Liver (tissue), 8 donors: ENCODE measurements at regions not wholly inside any gene's neighbourhood (a gene's known extent, or its start where the extent isn't known, plus 50 kb on each side); places are given as distances from the start of the nearest gene placed in this dataset.

Experiments
- DNase-seq: peaks from one replicate; pipeline ENCODE4 v3.0.0-alpha.2; 2017; ENCODE audit warnings: low spot score
- H3K27ac ChIP-seq, 2 donors: one replicate each; pipeline ENCODE4 v1.7.0; 2013; ENCODE audit warnings: inconsistent platforms in 2 of 2, low read length in 2 of 2, control low read depth in 1 of 2, low read depth in 1 of 2, mild to moderate bottlenecking in 1 of 2
- H3K27me3 ChIP-seq, 4 donors: one replicate each; pipeline versions ENCODE4 v1.6.1 to v1.7.0; 2013; ENCODE audit warnings: low read length in 3 of 4, inconsistent platforms in 1 of 4, mild to moderate bottlenecking in 1 of 4, moderate library complexity in 1 of 4; ENCODE audit not compliant: control insufficient read depth in 4 of 4, insufficient read depth in 4 of 4
- H3K36me3 ChIP-seq, 4 donors: one replicate each; pipeline versions ENCODE4 v1.6.1 to v1.7.0; 2013; ENCODE audit warnings: low read length in 3 of 4, mild to moderate bottlenecking in 3 of 4, low read depth in 1 of 4, moderate library complexity in 1 of 4; ENCODE audit not compliant: control insufficient read depth in 4 of 4, insufficient read depth in 3 of 4
- H3K4me1 ChIP-seq, 4 donors: one replicate each; pipeline versions ENCODE4 v1.6.1 to v1.7.0; 2013; ENCODE audit warnings: low read length in 3 of 4, mild to moderate bottlenecking in 3 of 4, moderate library complexity in 1 of 4; ENCODE audit not compliant: control insufficient read depth in 4 of 4, insufficient read depth in 4 of 4
- H3K4me3 ChIP-seq, 3 donors: one replicate each; pipeline versions ENCODE4 v1.6.1 to v1.7.0; 2013; ENCODE audit warnings: low read length in 3 of 3, control low read depth in 1 of 3, low read depth in 1 of 3, mild to moderate bottlenecking in 1 of 3
- H3K9ac ChIP-seq, 2 donors: one replicate each; pipeline ENCODE4 v1.7.0; 2013; ENCODE audit warnings: low read length in 2 of 2, mild to moderate bottlenecking in 2 of 2, moderate library complexity in 2 of 2, control low read depth in 1 of 2, low read depth in 1 of 2
- H3K9me3 ChIP-seq, 4 donors: one replicate each; pipeline versions ENCODE4 v1.6.1 to v1.7.0; 2013; ENCODE audit warnings: low read length in 3 of 4; ENCODE audit not compliant: control insufficient read depth in 4 of 4
- EGR1 ChIP-seq, 2 donors: IDR thresholded peaks; 2 replicates each; pipeline ENCODE4 v1.6.1; 2016 to 2018; ENCODE audit warnings: antibody characterized with exemption in 2 of 2, low read depth in 2 of 2
- FOXA1 ChIP-seq: IDR thresholded peaks from 2 replicates; pipeline ENCODE4 v1.6.1; 2016; ENCODE audit warnings: antibody characterized with exemption
- FOXA2 ChIP-seq: IDR thresholded peaks from 2 replicates; pipeline ENCODE4 v1.6.1; 2016; ENCODE audit warnings: antibody characterized with exemption
- HNF4A ChIP-seq, 2 donors: conservative IDR thresholded peaks; 2 replicates each; pipeline ENCODE4 v1.6.1; 2016; ENCODE audit warnings: antibody characterized with exemption in 2 of 2, mild to moderate bottlenecking in 2 of 2
- JUND ChIP-seq, 2 donors: IDR thresholded peaks; 2 replicates each; pipeline ENCODE4 v1.6.1; 2016; ENCODE audit warnings: antibody characterized with exemption in 2 of 2
- NR2F2 ChIP-seq: IDR thresholded peaks from 2 replicates; pipeline ENCODE4 v1.6.1; 2016; ENCODE audit warnings: antibody characterized with exemption
- RAD21 ChIP-seq, 2 donors: IDR thresholded peaks; 2 replicates each; pipeline ENCODE4 v1.6.1; 2016; ENCODE audit warnings: antibody characterized with exemption in 2 of 2, mild to moderate bottlenecking in 2 of 2
- RXRA ChIP-seq, 2 donors: IDR thresholded peaks; 2 replicates each; pipeline ENCODE4 v1.6.1; 2017 to 2018; ENCODE audit warnings: antibody characterized with exemption in 2 of 2, mild to moderate bottlenecking in 1 of 2
- SP1 ChIP-seq: IDR thresholded peaks from 2 replicates; pipeline ENCODE4 v1.6.1; 2018; ENCODE audit warnings: antibody characterized with exemption, mild to moderate bottlenecking
- TAF1 ChIP-seq: conservative IDR thresholded peaks from 2 replicates; pipeline ENCODE4 v1.6.1; 2016; ENCODE audit warnings: antibody characterized with exemption, mild to moderate bottlenecking
- WGBS: extraction: QIAGEN DNeasy Blood & Tissue Kit; methylation state at CpG from one replicate; pipeline ENCODE4 v1.1.7; 2013; 5-methylcytosine and 5-hydroxymethylcytosine counted together
- TF ChIP-seq, protein P1 (sequence below): IDR thresholded peaks from 2 replicates; pipeline ENCODE4 v1.6.1; 2016; ENCODE audit warnings: antibody characterized with exemption
- TF ChIP-seq, protein P2 (sequence below): IDR thresholded peaks from 2 replicates; pipeline ENCODE4 v1.6.1; 2016; ENCODE audit warnings: antibody characterized with exemption, mild to moderate bottlenecking
- TF ChIP-seq, protein P3 (sequence below): fragments of 150-350 bp; IDR thresholded peaks from 2 replicates; pipeline ENCODE4 v1.5.1; 2017; ENCODE audit warnings: improper control_type of control experiment, low read depth, low read length; ENCODE audit not compliant: missing input control
- TF ChIP-seq, protein P4 (sequence below): IDR thresholded peaks from 2 replicates; pipeline ENCODE4 v1.6.1; 2016; ENCODE audit warnings: antibody characterized with exemption
- TF ChIP-seq, protein P5 (sequence below): IDR thresholded peaks from 2 replicates; pipeline ENCODE4 v1.6.1; 2016; ENCODE audit warnings: antibody characterized with exemption
- donor health status: healthy.
- donor health status: healthy.
- donor health status: healthy.
- donor health status: healthy.
- donor health status: healthy.

DNA sequence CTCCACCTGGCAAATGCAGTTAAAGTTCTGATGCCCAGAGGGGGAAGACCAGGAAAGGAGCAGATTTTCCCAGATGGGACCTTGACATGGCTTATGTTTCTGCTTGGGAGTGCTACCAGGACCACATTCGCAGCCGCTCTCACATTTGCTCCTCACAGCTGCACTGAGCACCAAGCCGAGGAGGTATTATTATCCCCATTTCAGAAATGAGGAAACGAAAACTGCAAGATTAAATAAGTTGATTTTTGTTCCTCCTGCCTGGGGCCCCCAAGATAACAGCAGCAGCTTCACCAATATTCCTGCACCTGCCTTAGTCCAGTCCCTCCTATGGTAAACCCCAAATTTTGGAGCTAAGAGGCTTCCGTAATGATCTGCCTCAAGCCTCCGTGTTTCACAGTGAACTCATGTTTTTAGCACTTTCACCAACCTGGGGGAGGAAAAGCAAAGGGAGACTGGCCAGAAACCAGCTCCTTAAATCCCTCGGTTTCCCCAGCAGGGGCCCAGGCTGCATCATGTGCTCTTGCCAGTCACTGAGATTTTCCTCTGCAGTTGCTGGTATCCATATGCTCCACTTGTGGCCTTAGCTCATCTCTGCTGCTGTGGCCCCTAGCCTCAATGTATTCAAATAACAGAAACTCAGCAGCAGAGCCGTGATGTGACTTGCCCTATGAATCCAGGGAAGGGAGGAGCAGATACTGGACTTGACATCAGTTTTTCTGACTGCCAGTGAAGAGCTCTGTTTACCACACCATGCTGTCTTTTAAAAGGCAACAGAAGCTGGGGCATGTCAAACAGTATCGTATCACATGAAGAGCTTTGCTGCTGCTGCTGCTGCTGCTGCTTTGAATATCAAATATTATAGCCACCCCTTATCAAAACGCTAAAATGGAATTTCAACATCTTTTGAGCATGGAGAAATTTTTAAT, 95.5 kb upstream of the KLHL13 start:
- Histone ChIP-seq H3K9me3 (no peaks in the 10 kb centered on the region), H3K27me3 (no peaks in the 10 kb centered on the region), H3K27ac (no peak overlapping the region), H3K4me3 (no peak overlapping the region), H3K36me3 (no peaks in the 10 kb centered on the region), H3K9ac (no peak overlapping the region), H3K4me1 (peaks cover 4 to 14% (median 10%) of the 10 kb centered on the region in 4 donors)
- no peak for DNase-seq
- TF ChIP-seq JUND (IDR thresholded peaks at IDR 0.05) (no peak), NR2F2 (no peak), HNF4A (conservative IDR thresholded peaks at IDR 0.05) (no peak), RXRA (IDR thresholded peaks at IDR 0.05) (no peak)
- TF ChIP-seq, protein P1, sequence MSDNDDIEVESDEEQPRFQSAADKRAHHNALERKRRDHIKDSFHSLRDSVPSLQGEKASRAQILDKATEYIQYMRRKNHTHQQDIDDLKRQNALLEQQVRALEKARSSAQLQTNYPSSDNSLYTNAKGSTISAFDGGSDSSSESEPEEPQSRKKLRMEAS: no peak
- TF ChIP-seq, protein P2, sequence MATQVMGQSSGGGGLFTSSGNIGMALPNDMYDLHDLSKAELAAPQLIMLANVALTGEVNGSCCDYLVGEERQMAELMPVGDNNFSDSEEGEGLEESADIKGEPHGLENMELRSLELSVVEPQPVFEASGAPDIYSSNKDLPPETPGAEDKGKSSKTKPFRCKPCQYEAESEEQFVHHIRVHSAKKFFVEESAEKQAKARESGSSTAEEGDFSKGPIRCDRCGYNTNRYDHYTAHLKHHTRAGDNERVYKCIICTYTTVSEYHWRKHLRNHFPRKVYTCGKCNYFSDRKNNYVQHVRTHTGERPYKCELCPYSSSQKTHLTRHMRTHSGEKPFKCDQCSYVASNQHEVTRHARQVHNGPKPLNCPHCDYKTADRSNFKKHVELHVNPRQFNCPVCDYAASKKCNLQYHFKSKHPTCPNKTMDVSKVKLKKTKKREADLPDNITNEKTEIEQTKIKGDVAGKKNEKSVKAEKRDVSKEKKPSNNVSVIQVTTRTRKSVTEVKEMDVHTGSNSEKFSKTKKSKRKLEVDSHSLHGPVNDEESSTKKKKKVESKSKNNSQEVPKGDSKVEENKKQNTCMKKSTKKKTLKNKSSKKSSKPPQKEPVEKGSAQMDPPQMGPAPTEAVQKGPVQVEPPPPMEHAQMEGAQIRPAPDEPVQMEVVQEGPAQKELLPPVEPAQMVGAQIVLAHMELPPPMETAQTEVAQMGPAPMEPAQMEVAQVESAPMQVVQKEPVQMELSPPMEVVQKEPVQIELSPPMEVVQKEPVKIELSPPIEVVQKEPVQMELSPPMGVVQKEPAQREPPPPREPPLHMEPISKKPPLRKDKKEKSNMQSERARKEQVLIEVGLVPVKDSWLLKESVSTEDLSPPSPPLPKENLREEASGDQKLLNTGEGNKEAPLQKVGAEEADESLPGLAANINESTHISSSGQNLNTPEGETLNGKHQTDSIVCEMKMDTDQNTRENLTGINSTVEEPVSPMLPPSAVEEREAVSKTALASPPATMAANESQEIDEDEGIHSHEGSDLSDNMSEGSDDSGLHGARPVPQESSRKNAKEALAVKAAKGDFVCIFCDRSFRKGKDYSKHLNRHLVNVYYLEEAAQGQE: no peak
- 84% methylated on average over 10 of the region's 10 CpGs for WGBS

DNA sequence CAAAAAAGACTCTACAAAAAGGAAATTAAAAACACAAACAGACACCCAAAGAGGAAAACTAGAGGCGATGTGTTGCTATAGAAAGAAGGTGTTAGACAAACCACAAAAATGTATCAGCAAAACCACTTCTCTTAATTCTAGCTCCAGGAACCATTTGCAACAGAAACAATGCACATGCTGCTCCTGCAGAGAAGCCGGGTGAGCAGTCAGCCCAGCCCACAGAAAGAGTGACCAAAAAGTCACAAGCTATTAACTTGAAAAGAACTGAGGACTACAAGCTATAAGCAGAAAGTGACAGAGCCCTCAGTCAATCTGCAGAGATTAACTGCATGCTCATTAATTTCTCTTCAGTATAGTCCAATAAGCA, 96.2 kb upstream of the KLHL13 start:
- H3K36me3 ChIP-seq: no peaks in the 10 kb centered on the region
- no peak overlapping the region for H3K27ac ChIP-seq
- WGBS: 62% methylated on average over 2 of the region's 2 CpGs
- H3K9me3 ChIP-seq: no peaks in the 10 kb centered on the region
- DNase-seq: no peak
- H3K9ac ChIP-seq: no peak overlapping the region
- TF ChIP-seq SP1 (no peak), FOXA2 (no peak), NR2F2 (no peak), RAD21 (IDR thresholded peaks at IDR 0.05) (no peak), EGR1 (IDR thresholded peaks at IDR 0.05; ENCODE audit: low read depth in 2 of 2) (no peak), FOXA1 (no peak), HNF4A (conservative IDR thresholded peaks at IDR 0.05) (no peak), JUND (IDR thresholded peaks at IDR 0.05) (no peak), TAF1 (no peak), RXRA (IDR thresholded peaks at IDR 0.05) (no peak)
- TF ChIP-seq, protein P1: no peak
- TF ChIP-seq, protein P3, sequence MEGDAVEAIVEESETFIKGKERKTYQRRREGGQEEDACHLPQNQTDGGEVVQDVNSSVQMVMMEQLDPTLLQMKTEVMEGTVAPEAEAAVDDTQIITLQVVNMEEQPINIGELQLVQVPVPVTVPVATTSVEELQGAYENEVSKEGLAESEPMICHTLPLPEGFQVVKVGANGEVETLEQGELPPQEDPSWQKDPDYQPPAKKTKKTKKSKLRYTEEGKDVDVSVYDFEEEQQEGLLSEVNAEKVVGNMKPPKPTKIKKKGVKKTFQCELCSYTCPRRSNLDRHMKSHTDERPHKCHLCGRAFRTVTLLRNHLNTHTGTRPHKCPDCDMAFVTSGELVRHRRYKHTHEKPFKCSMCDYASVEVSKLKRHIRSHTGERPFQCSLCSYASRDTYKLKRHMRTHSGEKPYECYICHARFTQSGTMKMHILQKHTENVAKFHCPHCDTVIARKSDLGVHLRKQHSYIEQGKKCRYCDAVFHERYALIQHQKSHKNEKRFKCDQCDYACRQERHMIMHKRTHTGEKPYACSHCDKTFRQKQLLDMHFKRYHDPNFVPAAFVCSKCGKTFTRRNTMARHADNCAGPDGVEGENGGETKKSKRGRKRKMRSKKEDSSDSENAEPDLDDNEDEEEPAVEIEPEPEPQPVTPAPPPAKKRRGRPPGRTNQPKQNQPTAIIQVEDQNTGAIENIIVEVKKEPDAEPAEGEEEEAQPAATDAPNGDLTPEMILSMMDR: no peak
- TF ChIP-seq, protein P4, sequence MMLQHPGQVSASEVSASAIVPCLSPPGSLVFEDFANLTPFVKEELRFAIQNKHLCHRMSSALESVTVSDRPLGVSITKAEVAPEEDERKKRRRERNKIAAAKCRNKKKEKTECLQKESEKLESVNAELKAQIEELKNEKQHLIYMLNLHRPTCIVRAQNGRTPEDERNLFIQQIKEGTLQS: no peak
- TF ChIP-seq, protein P5, sequence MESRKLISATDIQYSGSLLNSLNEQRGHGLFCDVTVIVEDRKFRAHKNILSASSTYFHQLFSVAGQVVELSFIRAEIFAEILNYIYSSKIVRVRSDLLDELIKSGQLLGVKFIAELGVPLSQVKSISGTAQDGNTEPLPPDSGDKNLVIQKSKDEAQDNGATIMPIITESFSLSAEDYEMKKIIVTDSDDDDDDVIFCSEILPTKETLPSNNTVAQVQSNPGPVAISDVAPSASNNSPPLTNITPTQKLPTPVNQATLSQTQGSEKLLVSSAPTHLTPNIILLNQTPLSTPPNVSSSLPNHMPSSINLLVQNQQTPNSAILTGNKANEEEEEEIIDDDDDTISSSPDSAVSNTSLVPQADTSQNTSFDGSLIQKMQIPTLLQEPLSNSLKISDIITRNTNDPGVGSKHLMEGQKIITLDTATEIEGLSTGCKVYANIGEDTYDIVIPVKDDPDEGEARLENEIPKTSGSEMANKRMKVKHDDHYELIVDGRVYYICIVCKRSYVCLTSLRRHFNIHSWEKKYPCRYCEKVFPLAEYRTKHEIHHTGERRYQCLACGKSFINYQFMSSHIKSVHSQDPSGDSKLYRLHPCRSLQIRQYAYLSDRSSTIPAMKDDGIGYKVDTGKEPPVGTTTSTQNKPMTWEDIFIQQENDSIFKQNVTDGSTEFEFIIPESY: no peak
- TF ChIP-seq, protein P2: no peak
- no peaks in the 10 kb centered on the region for H3K27me3 ChIP-seq
- no peak overlapping the region for H3K4me3 ChIP-seq
- peaks cover 2 to 9% (median 7%) of the 10 kb centered on the region in 4 donors for H3K4me1 ChIP-seq
